Stomach (tissue), 8 donors: ENCODE measurements at regions not wholly inside any gene's neighbourhood (a gene's known extent, or its start where the extent isn't known, plus 50 kb on each side); places are given as distances from the start of the nearest gene placed in this dataset.

Experiments
- DNase-seq, 2 donors: peaks; one replicate each; pipeline versions ENCODE4 v3.0.0 to v3.0.0-alpha.2; 2013 to 2019
- H3K27ac ChIP-seq, 5 donors: fragments of 200-600 bp in 4 of 5; sonication (generic) in 4 of 5; one replicate each; pipeline ENCODE4 v1.5.1; 2013 to 2019; ENCODE audit warnings: mild to moderate bottlenecking in 1 of 5, moderate library complexity in 1 of 5
- H3K27me3 ChIP-seq, 3 donors: fragments of 200-600 bp; sonication (generic); one replicate each; pipeline ENCODE4 v1.5.1; 2017 to 2019; ENCODE audit warnings: mixed run types in 1 of 3
- H3K36me3 ChIP-seq, 4 donors: fragments of 200-600 bp; sonication (generic); 1 replicate in 3 of 4; 2 replicates in 1 of 4; pipeline ENCODE4 v1.5.1; 2016 to 2019
- H3K4me1 ChIP-seq, 4 donors: fragments of 200-600 bp; sonication (generic); one replicate each; pipeline ENCODE4 v1.5.1; 2016 to 2019
- H3K4me3 ChIP-seq, 4 donors: fragments of 200-600 bp; sonication (generic) in 3 of 4; one replicate each; pipeline ENCODE4 v1.5.1; 2016 to 2019; ENCODE audit warnings: mild to moderate bottlenecking in 1 of 4
- H3K9me3 ChIP-seq, 4 donors: fragments of 200-600 bp; sonication (generic); one replicate each; pipeline ENCODE4 v1.5.1; 2016 to 2019
- CTCF ChIP-seq, 7 experiments: fragments of 450-650 bp in 4 of 7; fragments of 200-600 bp in 3 of 7; sonication (generic) in 3 of 7; IDR thresholded peaks; one replicate each; pipeline ENCODE4 v1.5.1; 2016 to 2019; ENCODE audit warnings: antibody characterized with exemption in 7 of 7, control low read depth in 2 of 7, mild to moderate bottlenecking in 1 of 7
- EP300 ChIP-seq: sonication (generic); formaldehyde crosslinking; IDR thresholded peaks from one replicate; pipeline ENCODE4 v1.6.1; 2017; ENCODE audit warnings: antibody characterized with exemption
- POLR2A ChIP-seq, 4 donors: fragments of 450-650 bp; IDR thresholded peaks; one replicate each; pipeline ENCODE4 v1.6.1; 2016; ENCODE audit warnings: antibody characterized with exemption in 4 of 4, control low read depth in 2 of 4, mild to moderate bottlenecking in 1 of 4, moderate library complexity in 1 of 4
- POLR2AphosphoS5 ChIP-seq, 3 donors: sonication (generic); formaldehyde crosslinking; IDR thresholded peaks; one replicate each; pipeline ENCODE4 v1.6.1; 2016; ENCODE audit warnings: antibody characterized with exemption in 3 of 3
- WGBS, 5 donors: extraction: QIAGEN DNeasy Blood & Tissue Kit in 3 of 5; methylation state at CpG; one replicate each; pipeline versions ENCODE4 v1.1.5 to v1.1.7; 2013 to 2018; 5-methylcytosine and 5-hydroxymethylcytosine counted together
- intact Hi-C: fragments of 100-400 bp; cut with DNase I; formaldehyde crosslinking; loops from one replicate; pipeline ENCODE4 v1.15.1; 2023; ENCODE audit warnings: low total_unique reads
- donor health status: healthy with polysubstance abuse.
- donor health status: Bipolar disorder and iron deficiency.
- donor health status: healthy.

GRCh38 chr18:24817587-24818371 lies 357.3 kb downstream of the HRH4 start:
- Histone ChIP-seq H3K4me3 (no peak overlapping the region), H3K36me3 (no peaks in the 10 kb centered on the region), H3K27ac (no peak overlapping the region), H3K9me3 (no peaks in the 10 kb centered on the region), H3K27me3 (no peaks in the 10 kb centered on the region), H3K4me1 (peaks cover 0 to 4% (median 0%) of the 10 kb centered on the region in 4 donors)
- TF ChIP-seq POLR2A (IDR thresholded peaks at IDR 0.05) = no peak
- intact Hi-C loops = no loop called here
- WGBS, 5 donors = 30 to 46% (median 44%) methylated on average over 9 of the region's 9 CpGs
- no peak for DNase-seq

GRCh38 chr18:24818441-24818840 lies 358.0 kb downstream of the HRH4 start:
- DNase-seq = no peak
- 39 to 54% (median 41%) methylated on average over 6 of the region's 6 CpGs for WGBS, 5 donors
- intact Hi-C loops = no loop called here
- no peaks in the 10 kb centered on the region for H3K36me3 ChIP-seq
- H3K4me1 ChIP-seq = peaks cover 0 to 4% (median 0%) of the 10 kb centered on the region in 4 donors
- H3K9me3 ChIP-seq = no peaks in the 10 kb centered on the region
- H3K4me3 ChIP-seq = no peak overlapping the region
- H3K27ac ChIP-seq = no peak overlapping the region
- no peaks in the 10 kb centered on the region for H3K27me3 ChIP-seq
- no peak for TF ChIP-seq POLR2AphosphoS5 (IDR thresholded peaks at IDR 0.05)

GRCh38 chr18:24819141-24819890 lies 358.9 kb downstream of the HRH4 start:
- intact Hi-C loops = no loop called here
- no peak for TF ChIP-seq CTCF (IDR thresholded peaks at IDR 0.05)
- no peak for TF ChIP-seq POLR2A (IDR thresholded peaks at IDR 0.05)
- no peak for TF ChIP-seq POLR2AphosphoS5 (IDR thresholded peaks at IDR 0.05)
- no peak for TF ChIP-seq EP300
- Histone ChIP-seq H3K27me3 (no peaks in the 10 kb centered on the region), H3K4me3 (no peak overlapping the region), H3K27ac (no peak overlapping the region), H3K9me3 (no peaks in the 10 kb centered on the region), H3K36me3 (no peaks in the 10 kb centered on the region), H3K4me1 (peaks cover 0 to 4% (median 0%) of the 10 kb centered on the region in 4 donors)
- 87 to 89% (median 88%) methylated on average over 7 of the region's 7 CpGs for WGBS, 5 donors
- no peak for DNase-seq

- TF ChIP-seq POLR2A (IDR thresholded peaks at IDR 0.05) (no peak), POLR2AphosphoS5 (IDR thresholded peaks at IDR 0.05) (no peak), EP300 (no peak), CTCF (IDR thresholded peaks at IDR 0.05) (no peak)
- no peaks in the 10 kb centered on the region for H3K36me3 ChIP-seq
- 77 to 95% (median 83%) methylated on average over 1 of the region's 1 CpG for WGBS, 5 donors
- H3K4me1 ChIP-seq = no peaks in the 10 kb centered on the region
- intact Hi-C loops = no loop called here
- no peaks in the 10 kb centered on the region for H3K27me3 ChIP-seq
- H3K27ac ChIP-seq = no peak overlapping the region
- no peak for DNase-seq
- H3K4me3 ChIP-seq = no peak overlapping the region
- no peaks in the 10 kb centered on the region for H3K9me3 ChIP-seq
Measured at GRCh38 chr18:24825397-24825796, 365.0 kb downstream of the HRH4 start.

GRCh38 chr18:24826605-24827004 lies 366.2 kb downstream of the HRH4 start:
- no peak overlapping the region for H3K27ac ChIP-seq

More at GRCh38 chr18:24826605-24827004, 366.2 kb downstream of the HRH4 start:
- Histone ChIP-seq H3K4me3 (no peak overlapping the region), H3K9me3 (no peaks in the 10 kb centered on the region), H3K36me3 (no peaks in the 10 kb centered on the region), H3K27me3 (peaks cover 0 to 5% (median 0%) of the 10 kb centered on the region in 3 donors), H3K4me1 (no peaks in the 10 kb centered on the region)
- intact Hi-C loops = no loop called here
- no peak for DNase-seq
- WGBS, 5 donors = 53 to 68% (median 63%) methylated on average over 2 of the region's 2 CpGs
- no peak for TF ChIP-seq EP300
- no peak for TF ChIP-seq POLR2AphosphoS5 (IDR thresholded peaks at IDR 0.05)
- no peak for TF ChIP-seq POLR2A (IDR thresholded peaks at IDR 0.05)
- no peak for TF ChIP-seq CTCF (IDR thresholded peaks at IDR 0.05)
